Stimulated activated CD4-positive, alpha-beta T cell treated with anti-CD3 and anti-CD28 coated beads, Interleukin-1b, Interleukin-23, amount 100 ng/mL, for 4 hours (primary cell): ENCODE measurements at regions not wholly inside any gene's neighbourhood (a gene's known extent, or its start where the extent isn't known, plus 50 kb on each side); places are given as distances from the start of the nearest gene placed in this dataset.
"Not testable (repeated sequence)": the region's sequence is repeated elsewhere in the genome, so short reads cannot be mapped to it uniquely, and the experiment has no call there.

Experiments
- DNase-seq, 2 donors: peaks; one replicate each; pipeline ENCODE4 v3.0.0-alpha.2; 2020; ENCODE audit warnings: low read depth in 2 of 2

DNA sequence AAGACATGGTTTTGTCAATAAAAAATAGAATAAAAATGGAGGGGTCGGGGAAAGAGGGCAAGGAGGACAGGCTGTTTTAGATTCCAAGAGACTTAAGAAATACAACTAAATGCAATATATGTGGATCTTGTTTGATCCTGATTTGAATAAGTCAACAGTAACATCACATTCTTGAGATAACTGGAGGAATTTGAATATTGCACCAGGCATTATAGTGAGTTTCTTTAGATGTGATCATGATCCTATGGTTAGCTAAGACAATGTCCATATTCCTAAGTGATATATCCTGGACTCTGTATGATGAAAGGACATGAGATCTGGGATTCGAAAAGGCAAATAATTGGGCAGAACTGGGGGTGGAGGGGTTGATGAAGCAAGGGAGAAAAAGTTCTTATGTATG, 311.8 kb downstream of the PLPP3 start:
- no peak for DNase-seq

DNA sequence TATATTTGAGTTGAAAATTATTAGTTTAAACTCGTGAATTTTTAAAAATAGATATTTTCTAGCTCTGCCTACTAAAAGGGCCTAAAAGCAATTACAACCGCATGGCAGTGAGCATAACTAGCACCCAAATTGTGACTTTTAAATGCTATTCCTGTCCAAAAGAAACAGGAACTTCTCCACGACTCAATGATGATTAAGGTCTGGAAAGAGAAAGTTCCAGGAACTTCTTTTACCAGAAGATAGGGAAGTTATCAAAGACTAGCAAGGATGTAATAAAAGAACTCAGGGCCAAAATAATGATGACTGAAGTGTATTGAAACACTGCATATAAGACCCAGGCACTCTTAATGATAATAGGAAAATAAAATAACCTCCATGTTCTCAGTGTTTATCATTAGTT, 313.0 kb downstream of the PLPP3 start:
- no peak for DNase-seq

DNA sequence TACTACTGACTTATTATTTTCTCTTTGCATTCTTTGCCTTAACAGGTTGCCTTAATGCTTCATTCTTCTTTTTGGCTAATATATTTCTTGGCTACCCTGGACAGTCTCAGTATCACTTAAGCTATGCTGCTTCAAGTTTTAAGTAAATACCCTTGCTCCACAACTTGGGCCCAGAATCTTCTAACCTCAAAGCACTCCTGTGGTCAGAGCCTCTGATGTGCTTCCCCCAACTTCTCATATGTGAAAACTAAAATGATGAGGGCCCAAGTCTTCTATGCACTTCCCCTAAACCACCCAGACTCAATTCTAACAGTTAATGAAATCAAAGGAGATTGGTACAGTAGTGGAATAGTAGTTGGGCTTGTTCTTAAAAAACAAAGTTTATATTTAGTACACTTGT, 314.1 kb downstream of the PLPP3 start:
- DNase-seq, result no peak

DNA sequence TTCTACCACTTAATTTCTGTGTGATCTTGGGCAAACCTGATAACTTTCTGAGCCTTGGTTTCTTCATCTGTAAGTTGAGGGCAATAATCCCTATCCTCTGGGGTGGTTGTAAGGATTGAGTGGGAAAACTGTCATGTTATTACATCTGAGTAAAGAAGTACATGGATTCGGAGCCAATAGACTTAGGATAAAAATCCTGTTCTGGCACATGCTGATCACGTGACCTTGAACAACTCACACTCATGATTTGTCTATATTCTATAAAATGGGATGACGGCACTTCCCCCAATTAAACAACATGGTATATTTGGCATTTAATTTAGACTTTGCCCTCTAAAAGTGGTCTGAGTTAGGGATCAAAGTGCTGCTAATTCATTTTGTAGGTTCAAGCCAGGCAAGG, 315.5 kb downstream of the PLPP3 start:
- DNase-seq, result no peak

DNA sequence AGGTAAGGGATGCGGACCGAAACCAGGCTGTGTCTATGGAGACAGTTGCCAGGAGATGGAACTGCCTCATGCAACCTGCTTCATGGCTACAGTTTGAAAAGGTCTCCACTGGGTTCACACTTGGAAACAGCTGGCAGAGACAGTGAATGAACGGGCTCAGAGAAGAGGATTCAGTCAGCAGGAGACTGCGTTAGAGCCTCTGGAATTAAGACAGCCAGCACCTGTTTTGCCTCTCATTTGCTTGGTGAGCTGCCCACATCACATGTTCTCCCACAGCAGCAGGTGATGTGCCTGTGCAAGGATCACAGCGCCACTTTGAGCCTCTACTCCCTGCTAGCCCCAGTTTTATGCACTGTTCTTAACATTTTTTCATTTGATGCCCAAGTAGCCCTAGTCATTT, 321.0 kb downstream of the PLPP3 start:
- DNase-seq, result no peak

DNA sequence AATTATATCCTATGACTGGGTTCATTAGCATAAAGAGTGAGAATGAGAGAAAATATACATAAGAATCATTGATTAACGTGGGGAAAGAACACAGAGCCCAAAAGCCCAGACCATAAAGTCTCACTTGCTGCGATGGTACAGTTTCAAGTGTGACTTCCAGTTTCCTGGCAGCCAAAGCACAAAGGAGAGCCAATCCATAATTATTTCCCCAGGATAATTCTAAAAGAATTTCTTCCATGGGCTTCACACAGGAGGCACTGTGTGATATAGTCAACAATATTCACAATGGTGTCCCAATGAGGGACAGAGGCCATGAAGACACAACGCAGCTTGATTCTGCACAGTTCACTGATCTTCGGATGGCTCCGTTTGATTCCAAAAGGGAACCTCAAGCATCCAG, 321.6 kb downstream of the PLPP3 start:
- no peak for DNase-seq

DNA sequence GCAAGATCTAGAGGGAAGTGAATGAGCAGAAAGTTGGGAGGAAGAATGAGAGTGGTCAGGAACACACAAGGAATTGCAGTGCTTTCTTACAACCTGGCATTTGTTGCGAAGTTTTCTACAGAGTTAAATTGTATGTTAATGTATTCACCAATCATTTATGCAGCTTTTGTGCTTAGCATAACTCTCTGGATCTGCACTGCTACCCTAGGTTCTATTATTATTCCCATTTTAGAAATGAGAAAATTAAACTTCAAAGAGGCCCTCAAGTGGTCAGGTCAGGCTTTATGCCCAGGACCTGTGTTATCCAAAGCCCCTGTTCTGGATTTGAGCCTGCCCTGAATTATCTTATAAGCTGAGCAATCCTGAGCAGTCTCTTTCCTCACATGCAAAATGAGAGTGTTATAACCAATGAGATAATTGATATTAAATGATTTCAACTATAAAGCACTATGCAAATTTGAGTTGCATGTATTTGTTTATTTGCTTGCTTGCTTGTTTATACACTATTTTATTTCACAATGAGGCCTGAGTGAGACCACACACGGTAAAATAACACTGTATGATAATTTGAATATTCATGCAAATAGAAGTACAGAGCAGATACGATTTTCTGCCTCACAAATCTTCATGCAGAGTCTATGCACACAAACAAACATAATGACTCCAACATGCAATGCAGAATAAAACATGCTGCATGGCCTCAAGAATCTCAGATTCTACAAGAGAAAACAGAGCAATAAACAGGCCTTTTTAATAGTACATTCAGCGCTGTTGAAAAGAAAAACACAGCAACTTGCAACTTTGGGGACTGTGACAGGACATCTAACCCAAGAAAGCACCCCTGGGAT, 323.0 kb downstream of the PLPP3 start:
- DNase-seq, result no peak

DNA sequence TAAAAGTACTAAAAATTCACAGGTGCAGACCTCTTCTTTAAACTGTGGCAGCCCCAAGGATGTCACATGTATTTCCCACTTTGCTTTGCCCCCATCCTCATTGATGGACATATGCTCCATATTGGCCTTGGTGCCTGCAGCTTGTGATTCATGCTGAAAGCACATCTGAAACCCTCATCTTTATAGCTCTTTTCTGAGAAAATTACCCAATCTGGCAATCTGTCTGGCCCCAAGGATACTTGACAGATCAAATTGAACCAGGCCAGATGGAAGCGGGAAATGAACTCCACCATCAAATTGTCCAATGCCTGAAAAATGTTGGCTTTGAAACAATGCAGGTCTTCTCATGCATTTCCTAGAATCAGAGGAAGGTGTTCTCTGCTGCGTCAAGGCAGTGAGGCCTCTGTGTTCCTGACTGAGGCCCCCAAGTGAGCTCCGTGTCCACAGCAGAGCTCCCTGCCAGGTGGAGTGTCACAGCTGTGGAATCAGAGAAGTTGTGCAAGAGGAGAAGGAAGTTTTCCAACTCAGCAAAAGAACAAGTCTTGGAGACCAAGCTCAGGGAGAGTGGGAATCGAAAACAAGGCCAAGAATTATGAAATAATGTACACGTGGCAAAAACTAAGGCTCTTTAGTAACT, 323.7 kb downstream of the PLPP3 start:
- DNase-seq, result no peak

DNA sequence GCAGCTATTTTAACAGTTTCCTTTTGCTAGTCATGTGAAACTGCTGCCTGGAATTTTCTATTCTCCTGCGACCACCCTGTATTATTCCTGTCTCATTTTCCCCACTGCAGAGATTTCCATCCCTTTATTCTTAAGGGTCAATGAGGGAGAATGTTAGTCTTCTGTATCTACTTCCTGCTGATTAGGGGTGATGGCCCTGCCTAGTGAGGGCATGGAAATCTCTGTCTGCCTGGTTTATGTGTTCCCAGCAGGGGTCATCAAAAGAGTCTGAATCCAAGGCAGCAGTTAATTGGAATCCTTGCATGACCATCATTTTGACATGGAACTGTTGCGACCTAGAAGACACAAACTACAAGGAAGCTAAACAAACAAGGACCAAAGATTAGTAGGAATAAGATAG, 325.2 kb downstream of the PLPP3 start:
- DNase-seq, result no peak

DNA sequence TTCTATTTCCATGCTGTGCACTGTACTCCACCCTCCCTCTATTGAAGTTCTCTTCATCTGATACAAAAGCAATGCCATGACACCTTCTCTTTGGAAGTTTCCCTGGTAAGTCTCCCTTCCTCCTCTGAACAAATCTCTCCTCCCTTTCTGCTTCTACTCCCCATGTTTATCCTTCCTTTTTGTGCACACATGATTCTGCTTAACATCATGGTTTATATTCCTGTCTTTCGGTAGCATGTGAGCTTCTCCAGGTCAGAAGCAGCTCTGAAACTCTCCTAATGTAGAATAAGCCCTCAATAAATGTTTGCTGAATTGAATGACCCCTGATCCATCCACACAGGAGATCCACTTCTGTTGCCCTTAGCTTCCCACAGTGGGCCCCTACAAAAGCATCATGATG, 328.6 kb downstream of the PLPP3 start:
- no peak for DNase-seq

DNA sequence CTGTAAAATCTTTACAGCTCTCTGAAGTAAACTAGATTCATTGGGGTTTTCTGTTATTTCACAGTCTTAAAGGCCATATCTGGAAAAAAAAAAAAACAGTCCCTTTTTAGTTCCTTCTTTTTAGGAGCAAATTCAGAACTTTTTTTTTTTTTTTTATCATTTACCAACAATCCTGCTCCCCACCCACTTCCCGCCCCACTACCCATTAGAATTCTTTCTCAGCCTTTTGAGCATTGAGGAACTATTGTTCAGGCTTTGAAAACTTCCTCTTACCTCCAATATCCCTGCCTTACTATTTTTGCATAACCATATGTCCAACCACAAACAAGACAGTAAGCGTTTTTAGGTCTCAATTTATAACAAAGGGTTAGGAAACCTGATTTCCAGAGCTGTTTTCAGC, 330.1 kb downstream of the PLPP3 start:
- DNase-seq, result no peak

DNA sequence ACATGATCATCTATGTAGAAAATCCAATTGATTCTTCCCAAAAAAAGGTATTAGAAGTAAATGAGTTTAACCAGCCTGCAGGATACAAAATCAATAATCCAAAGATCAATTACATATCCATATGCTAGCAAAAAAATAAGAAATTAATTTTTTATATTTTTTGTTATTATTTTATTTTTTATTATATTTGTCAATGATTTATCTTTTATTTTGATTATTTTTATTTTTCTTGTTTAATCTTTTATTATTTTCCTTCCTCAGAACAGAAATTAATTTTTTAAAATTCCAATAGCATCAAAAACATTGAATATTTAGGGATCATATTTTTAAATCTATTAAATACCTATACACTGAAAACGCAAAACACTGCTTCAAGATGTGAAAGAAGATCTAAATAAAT, 331.2 kb downstream of the PLPP3 start:
- no peak for DNase-seq

DNA sequence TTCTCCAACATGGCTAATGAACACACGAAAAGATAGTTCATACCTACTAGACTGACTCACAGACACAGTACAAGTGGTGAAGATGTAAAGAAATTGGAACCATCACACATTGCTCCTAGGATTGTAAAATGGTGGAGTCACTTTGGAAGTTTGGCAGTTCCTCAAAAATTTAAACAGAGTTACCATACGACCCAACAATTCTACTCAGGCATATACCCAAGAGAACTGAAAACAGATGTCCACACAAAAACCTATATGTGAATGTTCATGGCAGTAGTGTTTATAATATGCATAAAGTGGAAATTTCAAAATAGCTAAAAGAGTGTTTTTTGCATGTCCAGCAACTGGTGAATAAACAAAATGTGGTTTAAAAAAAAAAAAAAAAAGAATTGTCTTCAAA, 332.6 kb downstream of the PLPP3 start:
- DNase-seq, result not testable (repeated sequence)

DNA sequence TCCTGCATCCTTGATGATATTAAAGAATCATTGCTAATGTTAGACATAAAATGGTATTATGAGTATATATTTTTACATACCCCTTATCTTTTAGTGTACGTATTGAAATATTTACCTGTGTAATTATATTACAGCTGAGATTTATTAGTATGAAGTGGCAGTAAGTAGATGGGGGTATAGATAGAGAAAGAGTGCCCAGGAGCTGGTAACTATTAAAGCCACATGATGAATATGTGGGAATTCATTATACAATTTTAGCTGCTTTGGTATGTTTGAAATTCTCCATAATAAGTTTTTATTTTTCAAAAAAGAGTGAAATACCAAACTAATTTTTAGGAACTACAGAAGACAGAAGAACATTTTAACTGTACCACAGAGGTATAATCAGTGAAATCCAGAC, 339.0 kb downstream of the PLPP3 start:
- DNase-seq, result no peak

DNA sequence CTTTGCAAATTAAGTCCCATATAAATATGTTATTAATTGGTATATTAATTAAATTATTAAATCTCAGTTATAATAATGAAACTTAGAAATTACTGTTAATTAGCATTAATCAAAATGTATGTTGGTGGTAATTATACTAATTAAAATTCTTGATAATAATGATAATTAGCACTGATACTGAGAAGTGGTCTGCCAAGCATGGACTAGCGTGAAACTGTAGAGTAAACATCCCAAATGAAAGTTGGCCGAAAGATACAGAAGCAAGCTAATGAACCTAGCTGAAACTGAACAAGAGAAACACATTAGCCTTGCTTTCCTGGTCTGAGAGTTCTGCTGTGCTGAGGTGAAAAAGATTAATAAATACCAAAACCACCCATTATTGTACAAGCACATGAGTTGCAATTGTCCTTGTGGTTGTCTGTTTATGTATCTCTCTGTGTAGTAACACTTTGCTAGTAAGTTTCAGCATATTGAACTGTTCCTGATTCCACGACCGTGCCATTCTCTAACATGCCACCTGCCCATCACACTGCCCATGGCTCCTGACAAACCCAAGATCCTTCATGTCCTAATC, 341.8 kb downstream of the PLPP3 start:
- no peak for DNase-seq

DNA sequence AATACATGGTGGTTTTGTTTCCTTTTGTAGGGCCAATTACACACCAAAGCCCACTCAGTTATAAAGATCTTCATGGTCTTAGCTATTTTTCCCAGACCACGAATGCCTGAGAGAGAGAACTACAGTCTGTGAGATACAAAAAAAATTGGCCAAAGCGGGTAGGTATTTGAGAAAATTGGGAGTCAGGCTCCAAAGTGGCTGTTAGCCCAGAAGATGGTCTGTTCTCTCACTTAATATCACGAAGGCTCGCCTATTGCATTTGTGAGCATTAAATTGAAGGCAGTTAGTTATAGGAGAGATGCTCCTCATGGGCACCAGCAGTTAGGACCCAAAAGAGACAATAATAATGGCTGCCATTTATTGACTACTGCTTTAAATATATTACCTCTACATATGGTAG, 342.7 kb downstream of the PLPP3 start:
- no peak for DNase-seq

DNA sequence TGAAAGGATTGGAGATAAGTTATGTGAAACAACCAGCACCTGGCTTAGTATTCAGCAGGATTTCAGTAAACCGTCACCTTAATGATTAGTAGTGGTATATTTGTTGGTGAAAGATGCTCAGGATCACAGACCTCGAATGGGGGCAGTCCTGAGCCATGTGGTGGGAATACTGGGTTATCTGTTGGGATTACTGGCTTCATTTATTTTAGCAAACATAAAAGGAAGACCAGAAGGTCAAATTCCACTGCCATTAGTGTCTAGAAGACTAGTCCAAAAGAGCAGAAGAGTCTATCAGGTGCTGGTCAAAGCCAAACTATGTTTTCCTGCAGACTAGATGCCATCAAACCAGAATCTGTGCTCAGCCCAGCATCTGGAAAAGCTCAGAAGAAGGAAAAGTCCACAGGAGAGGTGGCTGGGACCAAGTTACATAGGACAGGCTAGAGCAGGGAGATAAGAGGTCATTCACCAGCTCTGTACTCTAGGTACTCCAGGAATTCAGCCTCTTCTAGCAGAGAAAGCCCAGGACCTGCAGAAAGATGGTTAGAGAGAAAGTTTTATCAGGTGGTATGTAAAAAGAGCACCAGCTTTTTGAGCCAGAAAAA, 343.4 kb downstream of the PLPP3 start:
- DNase-seq, result no peak

DNA sequence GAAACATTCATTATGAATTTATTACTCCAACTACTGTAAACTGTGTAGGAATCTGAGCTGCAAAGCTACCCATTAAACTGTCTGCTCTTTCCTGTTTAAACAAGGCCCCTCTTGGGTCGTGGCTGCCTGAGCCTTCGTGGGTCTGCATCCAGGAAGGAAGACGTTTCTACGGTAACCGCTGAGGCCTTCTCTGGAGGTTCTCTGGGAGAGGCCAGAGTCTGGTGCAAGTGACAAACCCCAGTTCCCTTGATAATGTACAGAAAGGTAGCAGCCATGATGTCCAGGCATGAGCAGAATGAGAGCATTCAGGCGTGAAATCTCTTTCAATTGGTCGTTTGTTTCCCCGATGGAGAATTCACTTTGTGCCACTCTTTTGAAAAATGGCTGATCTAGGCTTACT, 350.2 kb downstream of the PLPP3 start:
- DNase-seq, result no peak

DNA sequence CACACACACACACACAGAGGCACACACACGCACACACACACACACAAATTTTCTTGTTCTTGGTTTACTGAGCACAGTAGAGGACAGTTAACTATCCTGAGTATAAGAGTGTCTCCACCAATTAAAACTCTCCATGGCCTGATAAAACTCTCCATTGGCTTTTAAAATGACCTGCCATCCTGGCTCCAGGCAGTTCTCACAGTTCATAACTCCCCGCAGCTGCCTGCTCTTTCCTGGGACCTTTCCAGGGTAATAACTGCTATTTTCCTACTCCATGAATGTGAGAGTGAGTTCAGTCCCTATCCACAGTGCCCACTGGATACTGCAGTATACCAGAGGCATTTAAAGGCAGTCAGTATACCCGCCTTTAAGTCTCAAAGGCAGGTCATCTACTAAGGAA, 351.5 kb downstream of the PLPP3 start:
- DNase-seq, result no peak

DNA sequence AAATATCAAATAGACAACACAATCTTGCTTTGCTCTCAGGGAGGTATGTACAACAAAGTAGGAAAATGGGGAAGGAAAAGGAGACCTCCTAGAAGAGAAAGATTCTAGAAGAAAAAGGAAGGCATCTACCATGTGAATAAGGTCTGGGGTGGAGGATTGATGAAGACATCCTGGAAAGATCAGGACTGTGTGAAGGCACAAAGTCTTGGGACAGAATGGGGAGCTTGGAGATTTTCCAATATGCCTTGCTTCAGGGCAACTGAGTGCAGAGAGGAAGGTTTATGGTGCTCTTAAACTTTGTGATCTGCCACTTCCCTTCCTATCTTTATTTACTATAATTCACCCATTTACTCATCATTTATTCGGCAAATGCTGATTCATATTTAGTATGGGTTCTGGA, 352.0 kb downstream of the PLPP3 start:
- no peak for DNase-seq

DNA sequence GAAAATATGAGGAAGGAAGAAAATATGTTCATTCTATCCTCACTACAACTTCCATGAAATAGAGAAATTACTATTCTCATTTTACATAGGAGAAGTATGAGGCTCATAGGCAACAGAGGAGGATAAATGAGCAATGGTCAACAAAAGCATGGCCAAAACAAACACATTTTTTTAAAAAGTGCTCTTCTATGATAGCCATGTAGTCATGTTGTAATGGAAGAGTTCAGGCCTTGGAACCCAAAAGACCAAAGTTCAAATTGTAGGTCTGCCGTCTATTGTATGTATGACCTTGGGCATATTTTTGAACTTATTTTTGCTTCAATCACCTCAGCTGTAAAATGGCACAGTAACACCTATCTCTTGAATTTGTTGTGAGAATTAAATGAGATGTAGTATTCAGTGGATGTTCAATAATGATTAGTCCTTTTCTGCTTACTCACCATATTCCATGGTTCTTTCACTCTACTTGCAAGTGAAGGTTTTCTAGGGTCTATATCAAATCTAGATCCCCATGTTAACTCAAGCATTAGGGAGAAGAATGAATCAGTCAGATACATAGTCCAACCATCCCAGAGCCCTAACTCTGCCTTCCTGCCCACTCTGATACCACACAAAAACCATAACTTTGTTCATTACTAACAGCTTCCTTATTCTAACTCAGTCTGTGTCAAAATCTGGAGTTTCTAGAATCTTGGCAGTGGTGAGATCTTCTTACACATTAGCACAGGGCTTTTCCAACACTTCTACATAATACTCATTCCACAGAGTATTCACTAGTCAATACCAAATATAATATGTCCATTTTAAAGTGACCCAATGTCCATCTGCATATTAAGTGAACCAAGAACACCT, 353.2 kb downstream of the PLPP3 start:
- no peak for DNase-seq

DNA sequence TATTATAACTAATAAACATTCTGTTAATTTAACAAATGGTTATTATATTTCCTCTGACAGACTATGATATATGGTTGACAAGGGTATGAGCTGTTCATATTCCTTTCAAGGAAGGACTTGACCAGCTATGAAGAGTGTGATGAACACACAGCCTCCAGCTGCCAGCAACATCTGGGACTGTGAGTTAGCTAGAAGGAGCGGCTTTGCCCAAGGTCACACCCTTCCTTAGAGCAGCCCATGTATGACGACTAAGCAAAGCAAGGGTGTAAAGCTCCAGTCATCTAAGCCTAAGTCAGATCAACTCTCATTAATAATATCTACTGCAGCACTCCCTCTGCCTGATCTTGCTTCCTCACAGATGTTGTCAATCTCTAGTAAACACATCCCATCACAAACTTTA, 355.4 kb downstream of the PLPP3 start:
- no peak for DNase-seq
